Uterus (tissue), 2 donors: ENCODE measurements at regions not wholly inside any gene's neighbourhood (a gene's known extent, or its start where the extent isn't known, plus 50 kb on each side); places are given as distances from the start of the nearest gene placed in this dataset.

Experiments
- CTCF ChIP-seq, 4 experiments: fragments of 200-600 bp in 2 of 4; fragments of 450-650 bp in 2 of 4; sonication (generic) in 2 of 4; IDR thresholded peaks; one replicate each; pipeline ENCODE4 v1.5.1; 2016 to 2019; ENCODE audit warnings: antibody characterized with exemption in 4 of 4, mild to moderate bottlenecking in 2 of 4, moderate library complexity in 1 of 4
- POLR2A ChIP-seq, 2 donors: fragments of 450-650 bp; IDR thresholded peaks; one replicate each; pipeline ENCODE4 v1.6.1; 2016; ENCODE audit warnings: antibody characterized with exemption in 2 of 2, mild to moderate bottlenecking in 1 of 2, moderate library complexity in 1 of 2

- no peak for TF ChIP-seq CTCF (IDR thresholded peaks at IDR 0.05)
- TF ChIP-seq POLR2A (IDR thresholded peaks at IDR 0.05) = no peak
These were observed 235.7 kb downstream of the SATB1 start for GRCh38 chr3:18189282-18190050.
